Anterior cingulate cortex (tissue), 58 donors: ENCODE measurements at regions not wholly inside any gene's neighbourhood (a gene's known extent, or its start where the extent isn't known, plus 50 kb on each side); places are given as distances from the start of the nearest gene placed in this dataset.
"Not testable (repeated sequence)": the region's sequence is repeated elsewhere in the genome, so short reads cannot be mapped to it uniquely, and the experiment has no call there.

ENCODE experiments used
- DNase-seq, 58 donors: peaks; one replicate each; lab custom pipeline; 2025; lab: John Stamatoyannopoulos, UW

- peak in 1 of 58 donors; percentile 17 for DNase-seq
Observed at GRCh38 chr16:51535591-51535990, 384.5 kb upstream of the SALL1 start.

- DNase-seq: no peak
Observed at GRCh38 chr16:51532551-51532950, 381.5 kb upstream of the SALL1 start.

- no peak for DNase-seq
Observed at GRCh38 chr16:51531271-51531670, 380.2 kb upstream of the SALL1 start.

- no peak for DNase-seq
Observed at GRCh38 chr16:51527349-51527748, 376.3 kb upstream of the SALL1 start.

- no peak for DNase-seq
Observed at GRCh38 chr16:51526621-51527020, 375.6 kb upstream of the SALL1 start.

GRCh38 chr16:51524555-51525373 is 373.7 kb upstream of the SALL1 start:
- peak in 12 of 58 donors; percentile 4 to 36 (median 21) for DNase-seq

GRCh38 chr16:51524070-51524469 is 373.0 kb upstream of the SALL1 start:
- no peak for DNase-seq

GRCh38 chr16:51523400-51523799 is 372.3 kb upstream of the SALL1 start:
- no peak for DNase-seq

GRCh38 chr16:51522902-51523301 is 371.8 kb upstream of the SALL1 start:
- DNase-seq: no peak

GRCh38 chr16:51516960-51517359 is 365.9 kb upstream of the SALL1 start:
- not testable (repeated sequence) for DNase-seq

GRCh38 chr16:51510416-51510815 is 359.3 kb upstream of the SALL1 start:
- DNase-seq: peak in 9 of 58 donors; percentile 1 to 31 (median 20)

GRCh38 chr16:51509336-51509735 is 358.3 kb upstream of the SALL1 start:
- DNase-seq: no peak

- no peak for DNase-seq
Observed at GRCh38 chr16:51508490-51509212, 357.6 kb upstream of the SALL1 start.

- DNase-seq: no peak
Observed at GRCh38 chr16:51507286-51507685, 356.2 kb upstream of the SALL1 start.

GRCh38 chr16:51500306-51500705 is 349.2 kb upstream of the SALL1 start:
- DNase-seq: no peak

- no peak for DNase-seq
Observed at GRCh38 chr16:51497541-51498211, 346.6 kb upstream of the SALL1 start.

- no peak for DNase-seq
Observed at GRCh38 chr16:51490866-51491265, 339.8 kb upstream of the SALL1 start.

- DNase-seq: no peak
Observed at GRCh38 chr16:51487880-51488279, 336.8 kb upstream of the SALL1 start.

GRCh38 chr16:51474414-51475091 is 323.5 kb upstream of the SALL1 start:
- DNase-seq: no peak

- DNase-seq: no peak
Observed at GRCh38 chr16:51473091-51473490, 322.0 kb upstream of the SALL1 start.

GRCh38 chr16:51470492-51470891 is 319.4 kb upstream of the SALL1 start:
- DNase-seq: no peak
